SK-N-SH treated with all-trans-retinoic acid at 6 μM for 48 hours (cell line): ENCODE measurements at regions not wholly inside any gene's neighbourhood (a gene's known extent, or its start where the extent isn't known, plus 50 kb on each side); places are given as distances from the start of the nearest gene placed in this dataset.
"Not testable (repeated sequence)": the region's sequence is repeated elsewhere in the genome, so short reads cannot be mapped to it uniquely, and the experiment has no call there.

Experiments used
- ATAC-seq: fragments of 200-7000 bp; cut with Tn5 transposase; 3 replicates; pipeline ENCODE4 v1.9.1; 2020; ENCODE audit warnings: mild to moderate bottlenecking, moderate library complexity
- ARNTL ChIP-seq: fragments of 450-650 bp; formaldehyde crosslinking; IDR thresholded peaks from 2 replicates; pipeline ENCODE4 v1.5.0; 2020; ENCODE audit warnings: low read depth, mild to moderate bottlenecking, moderate library complexity, borderline replicate concordance
- BACH2 ChIP-seq: fragments of 250-450 bp; sonication (Bioruptor Pico); IDR thresholded peaks from 2 replicates; pipeline ENCODE4 v1.9.0; 2021; ENCODE audit warnings: mild to moderate bottlenecking, borderline replicate concordance
- CREB5 ChIP-seq: fragments of 250-450 bp; sonication (Bioruptor Pico); IDR thresholded peaks from 2 replicates; pipeline ENCODE4 v1.5.1; 2020; ENCODE audit warnings: low read depth, mild to moderate bottlenecking, moderate library complexity
- CSDC2 ChIP-seq: fragments of 250-450 bp; sonication (Bioruptor Pico); IDR thresholded peaks from 2 replicates; pipeline ENCODE4 v1.5.0; 2020; ENCODE audit warnings: mild to moderate bottlenecking, moderate library complexity
- CSRNP3 ChIP-seq: fragments of 250-450 bp; sonication (Bioruptor Pico); IDR thresholded peaks from 2 replicates; pipeline ENCODE4 v1.5.1; 2021; ENCODE audit warnings: mild to moderate bottlenecking, moderate library complexity
- ESRRG ChIP-seq: fragments of 250-450 bp; sonication (Bioruptor Pico); IDR thresholded peaks from 2 replicates; pipeline ENCODE4 v1.6.1; 2021; ENCODE audit warnings: mild to moderate bottlenecking
- OSR1 ChIP-seq: fragments of 250-450 bp; sonication (Bioruptor Pico); IDR thresholded peaks from 2 replicates; pipeline ENCODE4 v1.8.0; 2022; ENCODE audit warnings: moderate library complexity, mild to moderate bottlenecking, inconsistent platforms
- PATZ1 ChIP-seq: fragments of 250-450 bp; sonication (Bioruptor Pico); IDR thresholded peaks from 2 replicates; pipeline ENCODE4 v1.8.0; 2020; ENCODE audit warnings: mild to moderate bottlenecking, moderate library complexity, borderline replicate concordance
- PPARA ChIP-seq: fragments of 250-450 bp; sonication (Bioruptor Pico); IDR thresholded peaks from 2 replicates; pipeline ENCODE4 v1.5.0; 2020; ENCODE audit warnings: mild to moderate bottlenecking, borderline replicate concordance
- RARB ChIP-seq: fragments of 250-450 bp; sonication (Bioruptor Pico); IDR thresholded peaks from 2 replicates; pipeline ENCODE4 v1.8.0; 2021; ENCODE audit warnings: mild to moderate bottlenecking, moderate library complexity
- SNAI2 ChIP-seq: fragments of 250-450 bp; sonication (Bioruptor Pico); IDR thresholded peaks from 2 replicates; pipeline ENCODE4 v1.5.0; 2020; ENCODE audit warnings: mild to moderate bottlenecking, moderate library complexity
- TCF4 ChIP-seq: fragments of 250-450 bp; sonication (Bioruptor Pico); IDR thresholded peaks from 2 replicates; pipeline ENCODE4 v1.8.0; 2021; ENCODE audit warnings: mild to moderate bottlenecking, moderate library complexity, borderline replicate concordance
- TOX ChIP-seq: fragments of 250-450 bp; sonication (Bioruptor Pico); IDR thresholded peaks from 2 replicates; pipeline ENCODE4 v1.8.0; 2021; ENCODE audit warnings: mild to moderate bottlenecking, moderate library complexity, borderline replicate concordance
- TSHZ2 ChIP-seq: fragments of 250-450 bp; sonication (Bioruptor Pico); IDR thresholded peaks from 2 replicates; pipeline ENCODE4 v1.5.0; 2020; ENCODE audit warnings: mild to moderate bottlenecking, moderate library complexity
- ZC3H10 ChIP-seq: fragments of 250-450 bp; sonication (Bioruptor Pico); IDR thresholded peaks from 2 replicates; pipeline ENCODE4 v1.5.1; 2021; ENCODE audit warnings: mild to moderate bottlenecking, moderate library complexity
- ZFP3 ChIP-seq: fragments of 250-450 bp; sonication (Bioruptor Pico); IDR thresholded peaks from 2 replicates; pipeline ENCODE4 v1.5.0; 2020; ENCODE audit warnings: mild to moderate bottlenecking, moderate library complexity
- ZFP30 ChIP-seq: fragments of 450-650 bp; formaldehyde crosslinking; IDR thresholded peaks from 2 replicates; pipeline ENCODE4 v1.5.0; 2022; ENCODE audit warnings: mild to moderate bottlenecking, moderate library complexity
- ZNF565 ChIP-seq: fragments of 450-650 bp; formaldehyde crosslinking; conservative IDR thresholded peaks from 2 replicates; pipeline ENCODE4 v1.5.0; 2020; ENCODE audit warnings: low read depth, mild to moderate bottlenecking, moderate library complexity
- ZNF70 ChIP-seq: fragments of 450-650 bp; formaldehyde crosslinking; IDR thresholded peaks from 2 replicates; pipeline ENCODE4 v1.5.0; 2020; ENCODE audit warnings: mild to moderate bottlenecking, moderate library complexity
- ZNF8 ChIP-seq: fragments of 450-650 bp; formaldehyde crosslinking; IDR thresholded peaks from 2 replicates; pipeline ENCODE4 v1.5.0; 2020; ENCODE audit warnings: mild to moderate bottlenecking, moderate library complexity

GRCh38 chr12:127170226-127171180 lies 1096.5 kb upstream of the TMEM132C start:
- no peak for ATAC-seq
- TF ChIP-seq ARNTL, result no peak
- no peak for TF ChIP-seq PATZ1
- TF ChIP-seq OSR1 (CRISPR knock-in tag), result no peak
- no peak for TF ChIP-seq TSHZ2 (CRISPR knock-in tag)
- TF ChIP-seq TCF4 (CRISPR knock-in tag), result no peak
- no peak for TF ChIP-seq RARB (CRISPR knock-in tag)
- no peak for TF ChIP-seq CSDC2
- no peak for TF ChIP-seq TOX
- TF ChIP-seq BACH2 (CRISPR knock-in tag), result no peak
- TF ChIP-seq ZC3H10 (CRISPR knock-in tag), result no peak
- no peak for TF ChIP-seq PPARA (CRISPR knock-in tag)
- TF ChIP-seq ZFP30, result no peak
- no peak for TF ChIP-seq ESRRG (CRISPR knock-in tag)
- no peak for TF ChIP-seq SNAI2 (CRISPR knock-in tag)
- no peak for TF ChIP-seq ZNF8 (CRISPR knock-in tag)
- TF ChIP-seq CSRNP3 (CRISPR knock-in tag), result no peak
- TF ChIP-seq ZFP3, result no peak
- no peak for TF ChIP-seq ZNF565 (CRISPR knock-in tag)
- TF ChIP-seq CREB5 (CRISPR knock-in tag), result no peak

- TF ChIP-seq ZC3H10 (CRISPR knock-in tag) (no peak), ARNTL (no peak), TOX (no peak), ZNF70 (CRISPR knock-in tag) (no peak)
- TF ChIP-seq, all 23 proteins: peak for 0
- ATAC-seq, result no peak
Observed at GRCh38 chr12:127172861-127173260, 1094.1 kb upstream of the TMEM132C start.

GRCh38 chr12:127173971-127174370 lies 1093.0 kb upstream of the TMEM132C start:
- not testable (repeated sequence) for ATAC-seq

- TF ChIP-seq ZNF70 (CRISPR knock-in tag) (no peak), BACH2 (CRISPR knock-in tag) (no peak), ZFP30 (no peak), SNAI2 (CRISPR knock-in tag) (no peak), PPARA (CRISPR knock-in tag) (no peak), CREB5 (CRISPR knock-in tag) (no peak), ZNF565 (CRISPR knock-in tag) (no peak), PATZ1 (no peak)
- ATAC-seq, result no peak
Observed at GRCh38 chr12:127174881-127175280, 1092.1 kb upstream of the TMEM132C start.
